ENCODE measurements at regions not wholly inside any gene's neighbourhood (a gene's known extent, or its start where the extent isn't known, plus 50 kb on each side); places are given as distances from the start of the nearest gene placed in this dataset.

GRCh38 chr6:95294043-95294442 lies 283.3 kb upstream of the MANEA start:
- Histone ChIP-seq H3K4me1 (ENCODE audit: insufficient read depth, low read length) (no peaks in the 10 kb centered on the region), H3K9ac (ENCODE audit: low read depth, low read length) (no peak overlapping the region), H3K36me3 (ENCODE audit: insufficient read depth, low read length) (no peaks in the 10 kb centered on the region), H3K9me3 (ENCODE audit: control insufficient read depth, insufficient read depth, low read length) (no peaks in the 10 kb centered on the region)

DNA sequence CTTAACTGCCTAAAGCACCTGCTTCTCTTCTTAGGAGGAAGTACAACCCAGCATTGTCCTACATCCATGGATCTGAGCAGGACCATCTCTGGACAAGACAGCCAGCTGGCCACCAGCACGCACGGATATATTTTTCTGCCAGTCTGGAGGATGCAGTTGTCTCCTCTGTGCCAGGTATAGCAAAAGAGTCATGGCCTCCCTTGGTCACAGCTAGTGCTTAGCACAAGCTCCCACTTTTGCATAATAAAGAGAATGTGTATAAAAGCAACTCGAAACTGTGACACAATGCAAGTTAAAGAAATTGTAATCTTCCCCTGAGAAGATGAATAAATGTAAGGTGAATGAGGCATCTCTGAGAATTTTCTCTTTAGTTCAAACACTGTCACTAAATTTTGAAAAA lies 267.8 kb upstream of the MANEA start:
- Histone ChIP-seq H3K9ac (ENCODE audit: low read depth, low read length) (no peak overlapping the region), H3K36me3 (ENCODE audit: insufficient read depth, low read length) (no peaks in the 10 kb centered on the region), H3K4me1 (ENCODE audit: insufficient read depth, low read length) (peaks cover 4% of the 10 kb centered on the region; the same call in 1 of the 2 replicates), H3K9me3 (ENCODE audit: control insufficient read depth, insufficient read depth, low read length) (no peaks in the 10 kb centered on the region)

GRCh38 chr6:95318137-95318536 lies 259.2 kb upstream of the MANEA start:
- Histone ChIP-seq H3K9me3 (ENCODE audit: control insufficient read depth, insufficient read depth, low read length) (no peaks in the 10 kb centered on the region), H3K4me1 (ENCODE audit: insufficient read depth, low read length) (no peaks in the 10 kb centered on the region), H3K36me3 (ENCODE audit: insufficient read depth, low read length) (no peaks in the 10 kb centered on the region), H3K9ac (ENCODE audit: low read depth, low read length) (no peak overlapping the region)

DNA sequence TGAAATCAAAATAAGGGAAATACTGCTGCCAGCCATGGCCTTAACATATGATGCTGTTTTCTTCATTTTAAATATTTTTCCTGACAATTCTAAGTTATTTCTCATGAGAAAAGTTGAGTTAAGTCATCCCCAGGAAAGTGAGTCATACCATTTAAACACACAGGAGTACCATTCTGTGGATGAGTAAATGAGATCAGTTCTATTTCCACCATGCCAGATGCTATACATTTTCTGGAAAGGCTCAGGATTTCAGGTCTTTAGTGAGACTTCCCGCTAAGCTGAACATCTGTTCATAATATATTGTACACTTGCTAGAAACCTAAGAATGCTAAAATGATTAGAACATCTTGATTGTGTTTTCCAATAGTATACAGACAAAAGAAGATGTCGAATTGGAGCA lies 256.2 kb upstream of the MANEA start:
- Histone ChIP-seq H3K4me1 (ENCODE audit: insufficient read depth, low read length) (no peaks in the 10 kb centered on the region), H3K9ac (ENCODE audit: low read depth, low read length) (no peak overlapping the region), H3K36me3 (ENCODE audit: insufficient read depth, low read length) (no peaks in the 10 kb centered on the region), H3K9me3 (ENCODE audit: control insufficient read depth, insufficient read depth, low read length) (no peaks in the 10 kb centered on the region)

DNA sequence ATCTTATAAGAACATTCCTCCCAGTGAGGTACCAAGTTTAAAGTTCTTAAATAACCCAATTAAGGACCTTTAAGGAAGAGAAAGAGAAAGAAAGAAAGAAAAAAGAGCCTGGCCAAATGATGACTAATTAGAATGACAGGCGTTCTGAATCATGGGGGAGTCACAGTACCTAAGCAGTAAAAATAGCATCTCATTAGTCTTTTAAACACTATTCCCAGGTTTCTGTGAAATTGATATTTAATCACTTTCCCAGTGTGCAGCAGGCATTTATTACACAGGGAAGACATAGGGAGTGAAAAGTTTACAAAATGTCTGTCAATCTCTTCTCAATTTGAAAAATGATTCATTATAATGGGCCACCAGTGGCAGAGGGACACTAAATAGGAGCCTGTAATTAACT lies 251.4 kb upstream of the MANEA start:
- Histone ChIP-seq H3K36me3 (ENCODE audit: insufficient read depth, low read length) (no peaks in the 10 kb centered on the region), H3K9me3 (ENCODE audit: control insufficient read depth, insufficient read depth, low read length) (no peaks in the 10 kb centered on the region), H3K4me1 (ENCODE audit: insufficient read depth, low read length) (no peaks in the 10 kb centered on the region), H3K9ac (ENCODE audit: low read depth, low read length) (no peak overlapping the region)

DNA sequence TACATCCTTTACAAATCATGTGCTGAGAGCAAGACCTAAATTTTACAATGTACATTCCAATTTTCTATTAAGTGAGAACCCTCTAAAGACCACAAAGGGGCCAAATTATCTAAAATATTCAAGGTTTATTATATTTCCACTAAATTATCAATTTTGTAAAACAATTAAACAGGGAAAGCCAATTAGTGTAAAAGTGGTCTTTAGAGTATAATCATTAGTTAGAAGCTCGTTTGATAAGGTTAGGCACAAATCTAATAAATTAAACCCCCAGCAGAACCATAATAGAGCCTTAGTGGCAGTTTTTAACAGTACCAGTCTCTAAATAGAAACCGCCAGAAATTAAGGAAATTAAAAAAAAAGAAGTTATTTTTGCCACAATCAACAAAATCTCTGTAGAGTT lies 249.1 kb upstream of the MANEA start:
- no peaks in the 10 kb centered on the region for H3K9me3 ChIP-seq (ENCODE audit: control insufficient read depth, insufficient read depth, low read length)
- H3K9ac ChIP-seq (ENCODE audit: low read depth, low read length) = no peak overlapping the region
- H3K36me3 ChIP-seq (ENCODE audit: insufficient read depth, low read length) = no peaks in the 10 kb centered on the region
- no peaks in the 10 kb centered on the region for H3K4me1 ChIP-seq (ENCODE audit: insufficient read depth, low read length)

GRCh38 chr6:95352064-95352795 lies 225.1 kb upstream of the MANEA start:
- no peak overlapping the region for H3K9ac ChIP-seq (ENCODE audit: low read depth, low read length)
- no peaks in the 10 kb centered on the region for H3K9me3 ChIP-seq (ENCODE audit: control insufficient read depth, insufficient read depth, low read length)
- H3K4me1 ChIP-seq (ENCODE audit: insufficient read depth, low read length) = no peaks in the 10 kb centered on the region
- H3K36me3 ChIP-seq (ENCODE audit: insufficient read depth, low read length) = no peaks in the 10 kb centered on the region

DNA sequence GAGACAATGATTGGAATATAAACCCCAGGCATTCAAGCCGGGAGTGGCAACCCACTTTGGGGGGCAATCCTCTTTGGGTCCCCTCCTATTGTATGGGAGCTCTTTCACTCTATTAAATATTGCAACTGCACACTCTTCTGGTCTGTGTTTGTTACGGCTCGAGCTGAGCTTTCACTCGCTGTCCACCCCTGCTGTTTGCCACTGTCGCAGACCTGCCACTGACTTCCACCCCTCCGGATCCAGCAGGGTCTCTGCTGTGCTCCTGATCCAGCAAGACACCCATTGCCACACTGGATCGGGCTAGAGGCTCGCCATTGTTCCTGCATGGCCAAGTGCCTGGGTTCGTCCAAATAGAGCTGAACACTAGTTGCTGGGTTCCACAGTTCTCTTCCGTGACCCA lies 222.8 kb upstream of the MANEA start:
- no peak overlapping the region for H3K9ac ChIP-seq (ENCODE audit: low read depth, low read length)
- no peaks in the 10 kb centered on the region for H3K4me1 ChIP-seq (ENCODE audit: insufficient read depth, low read length)
- H3K36me3 ChIP-seq (ENCODE audit: insufficient read depth, low read length) = no peaks in the 10 kb centered on the region
- H3K9me3 ChIP-seq (ENCODE audit: control insufficient read depth, insufficient read depth, low read length) = no peaks in the 10 kb centered on the region

DNA sequence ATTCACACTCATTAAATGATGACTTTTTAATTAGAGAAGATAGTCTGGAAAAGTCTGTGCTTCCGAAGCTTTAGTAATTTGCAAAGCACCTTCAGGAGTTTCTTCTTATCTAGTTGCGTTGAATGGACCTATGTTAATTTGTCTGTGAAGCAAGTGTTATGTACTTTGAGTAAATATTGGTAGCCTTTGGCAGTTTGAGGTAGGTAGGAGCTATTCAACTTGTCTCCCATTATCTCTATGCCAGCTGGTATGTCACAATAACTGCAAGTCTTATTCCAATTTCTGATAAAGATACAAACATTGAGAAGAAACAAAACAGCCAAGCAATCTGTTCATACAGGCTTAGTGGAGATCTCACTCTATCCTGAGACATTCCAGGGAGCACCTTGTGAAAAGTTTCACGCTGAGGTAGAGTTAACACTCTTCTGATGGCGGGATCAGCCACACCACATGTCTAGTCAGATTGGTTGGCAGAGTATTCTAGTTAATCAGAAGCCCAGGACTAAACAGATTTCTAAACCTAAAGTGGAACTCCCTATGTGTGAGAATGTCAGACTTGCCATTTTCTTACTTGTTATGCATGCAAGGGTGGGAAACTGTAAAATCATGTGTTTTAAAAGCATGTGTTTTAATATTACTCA lies 219.8 kb upstream of the MANEA start:
- Histone ChIP-seq H3K9ac (ENCODE audit: low read depth, low read length) (no peak overlapping the region), H3K9me3 (ENCODE audit: control insufficient read depth, insufficient read depth, low read length) (no peaks in the 10 kb centered on the region), H3K4me1 (ENCODE audit: insufficient read depth, low read length) (no peaks in the 10 kb centered on the region), H3K36me3 (ENCODE audit: insufficient read depth, low read length) (no peaks in the 10 kb centered on the region)

DNA sequence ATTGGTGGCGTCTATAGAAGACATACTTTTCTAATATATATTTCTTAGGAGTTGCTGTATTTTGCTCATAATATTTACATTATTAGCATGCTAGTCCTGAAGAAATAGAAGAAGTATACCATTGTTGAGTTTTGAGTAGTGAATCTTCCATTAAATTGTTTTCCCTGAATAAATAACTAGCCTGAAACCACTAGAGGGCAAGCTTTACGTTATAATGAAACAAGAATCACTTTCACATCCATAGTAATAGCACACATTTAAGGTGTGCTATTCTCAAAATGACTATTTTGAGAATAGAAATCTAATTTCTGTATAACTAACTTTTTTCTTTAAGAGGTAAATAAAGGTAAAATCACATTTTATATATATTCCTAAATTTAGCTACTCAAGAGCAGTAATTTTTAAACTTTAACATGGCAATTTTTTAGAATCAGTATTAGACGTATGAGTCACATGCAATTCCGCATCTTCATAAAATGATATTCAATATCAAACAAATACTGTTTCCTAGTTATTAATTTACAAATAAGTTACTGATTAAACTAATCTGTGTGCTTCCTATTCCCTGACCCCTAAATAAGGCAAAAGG lies 213.2 kb upstream of the MANEA start:
- no peaks in the 10 kb centered on the region for H3K9me3 ChIP-seq (ENCODE audit: control insufficient read depth, insufficient read depth, low read length)
- no peaks in the 10 kb centered on the region for H3K36me3 ChIP-seq (ENCODE audit: insufficient read depth, low read length)
- peaks cover 9% of the 10 kb centered on the region; the same call in 1 of the 2 replicates for H3K4me1 ChIP-seq (ENCODE audit: insufficient read depth, low read length)
- H3K9ac ChIP-seq (ENCODE audit: low read depth, low read length) = no peak overlapping the region

- Histone ChIP-seq H3K36me3 (ENCODE audit: insufficient read depth, low read length) (no peaks in the 10 kb centered on the region), H3K9me3 (ENCODE audit: control insufficient read depth, insufficient read depth, low read length) (no peaks in the 10 kb centered on the region), H3K4me1 (ENCODE audit: insufficient read depth, low read length) (peaks cover 9% of the 10 kb centered on the region; the same call in 1 of the 2 replicates), H3K9ac (ENCODE audit: low read depth, low read length) (no peak overlapping the region)
Observed at GRCh38 chr6:95365454-95365853, 211.9 kb upstream of the MANEA start.

GRCh38 chr6:95366414-95366813 lies 210.9 kb upstream of the MANEA start:
- Histone ChIP-seq H3K9me3 (ENCODE audit: control insufficient read depth, insufficient read depth, low read length) (no peaks in the 10 kb centered on the region), H3K9ac (ENCODE audit: low read depth, low read length) (no peak overlapping the region), H3K36me3 (ENCODE audit: insufficient read depth, low read length) (no peaks in the 10 kb centered on the region), H3K4me1 (ENCODE audit: insufficient read depth, low read length) (peaks cover 9% of the 10 kb centered on the region; the same call in 1 of the 2 replicates)

- Histone ChIP-seq H3K9me3 (ENCODE audit: control insufficient read depth, insufficient read depth, low read length) (no peaks in the 10 kb centered on the region), H3K4me1 (ENCODE audit: insufficient read depth, low read length) (no peaks in the 10 kb centered on the region), H3K9ac (ENCODE audit: low read depth, low read length) (no peak overlapping the region), H3K36me3 (ENCODE audit: insufficient read depth, low read length) (no peaks in the 10 kb centered on the region)
Observed at GRCh38 chr6:95383878-95384277, 193.5 kb upstream of the MANEA start.

DNA sequence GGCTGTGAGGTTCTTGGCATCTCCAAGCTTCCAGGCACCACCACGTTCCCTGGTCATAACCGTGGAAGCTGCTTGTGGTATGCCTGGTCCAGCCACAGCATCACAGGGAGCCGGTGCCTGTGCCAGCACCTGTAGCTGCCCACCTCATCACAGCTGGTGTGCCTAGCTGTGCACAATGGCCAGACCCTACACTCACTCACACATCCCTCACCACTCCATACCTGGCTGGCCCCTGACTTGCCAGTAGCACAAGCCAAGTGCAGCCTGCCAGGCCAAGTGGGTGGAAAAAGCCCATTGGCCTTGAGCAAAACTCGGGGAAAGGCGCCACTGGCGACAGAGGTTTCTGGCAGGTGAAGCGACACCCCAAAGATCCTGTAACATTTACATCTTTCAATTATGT lies 192.3 kb upstream of the MANEA start:
- Histone ChIP-seq H3K36me3 (ENCODE audit: insufficient read depth, low read length) (no peaks in the 10 kb centered on the region), H3K9ac (ENCODE audit: low read depth, low read length) (no peak overlapping the region), H3K4me1 (ENCODE audit: insufficient read depth, low read length) (no peaks in the 10 kb centered on the region), H3K9me3 (ENCODE audit: control insufficient read depth, insufficient read depth, low read length) (no peaks in the 10 kb centered on the region)

- Histone ChIP-seq H3K4me1 (ENCODE audit: insufficient read depth, low read length) (no peaks in the 10 kb centered on the region), H3K36me3 (ENCODE audit: insufficient read depth, low read length) (no peaks in the 10 kb centered on the region), H3K9me3 (ENCODE audit: control insufficient read depth, insufficient read depth, low read length) (no peaks in the 10 kb centered on the region), H3K9ac (ENCODE audit: low read depth, low read length) (no peak overlapping the region)
Observed at GRCh38 chr6:95387845-95388244, 189.5 kb upstream of the MANEA start.
